GM12864 (cell line): ENCODE measurements at regions not wholly inside any gene's neighbourhood (a gene's known extent, or its start where the extent isn't known, plus 50 kb on each side); places are given as distances from the start of the nearest gene placed in this dataset.

Experiments
- DNase-seq: peaks from one replicate; pipeline ENCODE4 v3.0.0-alpha.2; 2011; ENCODE audit warnings: low read depth
- H3K4me3 ChIP-seq: 2 replicates; pipeline ENCODE4 v1.5.1; 2011; ENCODE audit warnings: mild to moderate bottlenecking, low read depth, low read length, control low read depth
- TF ChIP-seq, protein P1 (sequence below): IDR thresholded peaks from 2 replicates; pipeline ENCODE4 v1.5.1; 2011; ENCODE audit warnings: low read depth, mild to moderate bottlenecking, moderate library complexity, low read length, control low read depth, inconsistent platforms; ENCODE audit errors: missing control alignments

DNA sequence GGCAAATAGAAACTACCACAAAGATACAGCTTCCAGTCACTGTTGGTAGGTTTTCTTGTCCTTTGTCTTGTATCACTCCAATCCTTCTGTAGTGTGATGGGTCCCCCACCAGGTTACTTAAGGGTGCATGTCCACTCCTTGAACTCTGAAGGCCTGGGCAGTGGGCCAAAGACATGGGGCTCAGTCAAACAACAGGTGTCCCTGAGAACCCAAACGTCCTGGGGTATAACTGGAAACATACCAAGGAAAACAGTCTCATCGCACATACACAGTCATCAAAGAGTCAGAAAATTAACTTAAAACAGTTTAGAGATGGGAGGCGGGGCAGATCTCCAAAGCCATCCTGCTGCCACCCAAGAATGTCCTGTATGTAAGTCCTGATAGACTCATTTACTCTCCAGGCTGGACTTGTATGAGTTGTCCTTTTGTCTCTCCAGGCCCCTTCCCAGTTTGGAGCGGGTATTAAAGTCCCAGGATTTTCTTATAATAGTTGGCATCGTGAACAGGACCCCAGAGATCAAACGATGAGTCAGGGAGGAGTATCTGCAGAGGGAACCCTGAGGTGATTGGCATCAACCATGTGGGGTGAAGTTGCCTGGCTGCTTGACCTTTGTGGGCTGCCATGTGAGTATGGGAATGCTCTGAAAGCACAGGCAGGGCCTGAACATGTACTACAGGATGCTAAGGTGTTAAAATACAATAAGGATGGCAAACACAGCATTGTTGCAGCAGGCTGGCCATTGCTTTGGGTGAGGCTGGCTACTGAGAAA is 613.2 kb upstream of the KLF12 start:
- H3K4me3 ChIP-seq: no peak overlapping the region
- TF ChIP-seq, protein P1, sequence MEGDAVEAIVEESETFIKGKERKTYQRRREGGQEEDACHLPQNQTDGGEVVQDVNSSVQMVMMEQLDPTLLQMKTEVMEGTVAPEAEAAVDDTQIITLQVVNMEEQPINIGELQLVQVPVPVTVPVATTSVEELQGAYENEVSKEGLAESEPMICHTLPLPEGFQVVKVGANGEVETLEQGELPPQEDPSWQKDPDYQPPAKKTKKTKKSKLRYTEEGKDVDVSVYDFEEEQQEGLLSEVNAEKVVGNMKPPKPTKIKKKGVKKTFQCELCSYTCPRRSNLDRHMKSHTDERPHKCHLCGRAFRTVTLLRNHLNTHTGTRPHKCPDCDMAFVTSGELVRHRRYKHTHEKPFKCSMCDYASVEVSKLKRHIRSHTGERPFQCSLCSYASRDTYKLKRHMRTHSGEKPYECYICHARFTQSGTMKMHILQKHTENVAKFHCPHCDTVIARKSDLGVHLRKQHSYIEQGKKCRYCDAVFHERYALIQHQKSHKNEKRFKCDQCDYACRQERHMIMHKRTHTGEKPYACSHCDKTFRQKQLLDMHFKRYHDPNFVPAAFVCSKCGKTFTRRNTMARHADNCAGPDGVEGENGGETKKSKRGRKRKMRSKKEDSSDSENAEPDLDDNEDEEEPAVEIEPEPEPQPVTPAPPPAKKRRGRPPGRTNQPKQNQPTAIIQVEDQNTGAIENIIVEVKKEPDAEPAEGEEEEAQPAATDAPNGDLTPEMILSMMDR: no peak
- no peak for DNase-seq

DNA sequence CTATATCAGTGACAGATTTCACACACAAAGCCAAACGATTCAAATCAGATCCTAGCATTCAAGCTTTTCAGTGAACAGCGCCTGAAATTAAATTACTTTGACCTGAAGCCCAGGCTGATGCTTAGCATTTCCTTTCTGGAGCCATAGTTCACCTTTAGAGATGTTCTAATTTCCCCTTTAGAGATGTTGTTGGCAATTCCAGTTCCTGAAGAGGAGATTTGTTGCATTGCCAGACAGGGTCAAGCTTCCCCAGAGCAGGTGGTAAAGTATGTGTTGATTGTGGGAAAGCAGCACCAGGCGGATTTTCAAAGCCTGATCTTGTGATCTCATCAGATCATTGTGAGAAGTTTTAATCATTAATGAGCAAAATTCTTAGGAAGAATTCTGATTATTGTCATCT is 609.8 kb upstream of the KLF12 start:
- H3K4me3 ChIP-seq: no peak overlapping the region
- DNase-seq: no peak
- TF ChIP-seq, protein P1: no peak

DNA sequence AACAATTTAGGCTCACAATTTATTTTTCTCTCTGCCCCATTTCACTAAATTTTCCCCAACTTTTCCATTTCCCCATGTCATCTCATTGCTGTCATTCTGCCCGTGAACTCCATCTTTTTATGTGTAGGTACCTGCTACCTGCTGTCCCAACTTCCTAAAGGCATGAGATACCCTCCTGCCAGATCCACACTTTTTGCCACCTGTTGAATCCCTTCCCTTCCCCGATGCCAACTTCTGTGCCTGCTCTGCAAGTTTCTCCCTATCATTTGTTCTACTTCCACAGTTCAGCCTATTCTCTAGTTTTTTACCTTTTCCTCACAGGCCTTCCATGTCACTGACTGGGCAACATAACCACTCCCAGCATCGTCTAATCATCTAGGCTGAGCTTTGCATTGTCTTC is 607.5 kb upstream of the KLF12 start:
- H3K4me3 ChIP-seq: no peak overlapping the region
- DNase-seq: no peak
- TF ChIP-seq, protein P1: no peak

DNA sequence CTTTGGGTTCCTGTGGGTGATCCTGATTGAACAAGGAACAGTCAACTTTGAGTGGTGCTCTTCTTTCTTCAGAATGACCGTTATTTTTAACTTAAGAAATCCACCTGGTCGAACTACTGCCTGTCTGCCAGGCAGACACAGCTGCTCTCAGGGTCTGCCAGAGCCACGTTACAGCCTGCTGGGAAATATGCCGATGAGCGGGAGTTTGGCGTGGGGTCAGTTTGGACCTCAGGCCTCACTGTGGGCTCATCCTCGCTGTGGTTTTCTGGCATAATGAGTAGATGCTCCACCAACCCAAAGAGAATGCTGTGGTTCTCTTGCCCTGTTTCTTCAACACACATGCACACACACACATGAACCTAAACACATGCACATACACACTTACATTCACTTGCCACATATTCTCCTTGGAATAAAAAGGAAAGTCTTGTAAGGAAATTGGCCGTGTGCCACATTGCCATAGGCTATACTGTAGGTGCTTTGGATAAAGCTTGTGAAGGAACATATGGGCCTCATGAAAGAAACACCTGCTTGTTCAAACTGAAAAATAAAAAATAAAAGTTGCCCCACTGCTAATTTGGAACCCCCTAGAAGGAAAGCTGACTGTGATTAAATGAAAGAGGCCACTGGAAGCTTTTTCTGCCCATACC is 598.7 kb upstream of the KLF12 start:
- no peak for DNase-seq
- TF ChIP-seq, protein P1: no peak
- no peak overlapping the region for H3K4me3 ChIP-seq

DNA sequence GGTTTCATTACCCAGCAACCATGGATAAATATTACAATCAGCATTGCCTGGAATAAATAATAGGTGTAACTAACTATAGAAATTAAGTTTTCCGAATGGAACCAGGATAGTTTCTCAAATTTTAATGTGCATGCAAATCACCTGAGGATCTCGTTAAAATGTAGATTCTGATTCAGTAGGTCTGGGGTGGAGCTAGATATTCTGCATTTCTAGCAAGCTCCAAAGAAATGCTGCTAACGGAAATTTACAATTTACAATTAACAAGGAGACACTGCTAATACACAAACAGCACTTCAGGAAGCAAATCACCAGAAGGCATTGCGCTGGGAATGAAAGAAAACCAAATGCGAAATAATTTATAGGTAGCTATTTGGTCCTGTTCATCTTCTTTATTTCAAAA is 597.5 kb upstream of the KLF12 start:
- H3K4me3 ChIP-seq: no peak overlapping the region
- no peak for DNase-seq
- TF ChIP-seq, protein P1: no peak

DNA sequence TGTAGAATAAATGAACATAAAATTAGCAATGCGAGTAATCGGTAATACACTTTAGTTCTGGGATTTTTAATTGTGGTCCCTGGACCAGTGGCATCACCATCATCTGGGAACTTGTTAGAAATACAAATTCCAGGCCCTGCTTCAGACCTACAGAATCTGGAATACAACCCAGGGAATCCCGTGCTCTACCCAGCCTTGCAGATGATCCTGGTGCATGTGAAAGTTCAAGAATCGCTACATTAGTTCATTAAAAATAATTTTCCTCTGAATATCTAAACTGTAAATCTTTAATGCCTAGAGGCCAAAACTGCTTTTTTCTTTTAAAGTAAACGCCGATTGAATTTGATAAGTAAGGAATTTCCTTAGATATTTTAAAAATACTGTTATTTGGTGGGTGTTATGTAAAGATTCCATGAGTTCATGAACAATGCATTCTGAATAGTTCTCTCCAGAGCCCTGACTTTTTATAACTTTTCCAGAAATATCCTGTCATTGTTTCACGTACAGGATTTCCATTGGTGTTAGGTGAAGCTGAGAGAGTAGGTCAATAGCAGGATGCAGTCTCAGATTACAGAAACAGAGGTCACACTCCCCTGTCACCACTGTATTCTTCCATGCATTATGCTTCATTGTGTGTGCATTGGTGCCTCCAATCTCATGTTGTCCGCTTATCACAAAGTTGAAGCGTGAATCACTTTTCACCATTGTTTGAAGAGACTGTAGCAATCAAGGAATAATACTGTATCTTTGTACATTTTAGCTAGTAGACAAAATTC is 596.5 kb upstream of the KLF12 start:
- H3K4me3 ChIP-seq: no peak overlapping the region
- DNase-seq: no peak
- TF ChIP-seq, protein P1: no peak
